ENCODE measurements at regions not wholly inside any gene's neighbourhood (a gene's known extent, or its start where the extent isn't known, plus 50 kb on each side); places are given as distances from the start of the nearest gene placed in this dataset.

GRCh38 chr18:38421872-38422615 lies 856.4 kb upstream of the CELF4 start:
- no peaks in the 10 kb centered on the region for H3K27me3 ChIP-seq (ENCODE audit: insufficient read depth, insufficient read length)
- DNase-seq (ENCODE audit: low read depth, low spot score), result no peak
- TF ChIP-seq SUZ12 (IDR thresholded peaks at IDR 0.05; ENCODE audit: extremely low read depth, insufficient read depth, insufficient read length), result no peak
- no peak for TF ChIP-seq ZNF274 (IDR thresholded peaks at IDR 0.05; ENCODE audit: low read depth, low read length)
- TF ChIP-seq YY1 (IDR thresholded peaks at IDR 0.05; ENCODE audit: insufficient read depth, insufficient read length), result no peak

GRCh38 chr18:38421021-38421420 lies 855.4 kb upstream of the CELF4 start:
- DNase-seq (ENCODE audit: low read depth, low spot score), result no peak
- Histone ChIP-seq H3K9ac (ENCODE audit: insufficient read length, low read depth) (no peak overlapping the region), H3K36me3 (ENCODE audit: insufficient read depth, insufficient read length, low read length) (no peaks in the 10 kb centered on the region), H3K27me3 (ENCODE audit: insufficient read depth, insufficient read length) (no peaks in the 10 kb centered on the region), H3K4me1 (ENCODE audit: insufficient read depth, insufficient read length) (no peaks in the 10 kb centered on the region), H3K9me3 (ENCODE audit: insufficient read depth, low read length) (no peaks in the 10 kb centered on the region), H3K4me3 (ENCODE audit: insufficient read length, low read depth) (no peak overlapping the region)
- TF ChIP-seq YY1 (IDR thresholded peaks at IDR 0.05; ENCODE audit: insufficient read depth, insufficient read length) (no peak), SUZ12 (IDR thresholded peaks at IDR 0.05; ENCODE audit: extremely low read depth, insufficient read depth, insufficient read length) (no peak)

More at GRCh38 chr18:38421872-38422615, 856.4 kb upstream of the CELF4 start:
- Histone ChIP-seq H3K9ac (ENCODE audit: insufficient read length, low read depth) (no peak overlapping the region), H3K4me1 (ENCODE audit: insufficient read depth, insufficient read length) (no peaks in the 10 kb centered on the region), H3K9me3 (ENCODE audit: insufficient read depth, low read length) (no peaks in the 10 kb centered on the region), H3K36me3 (ENCODE audit: insufficient read depth, insufficient read length, low read length) (no peaks in the 10 kb centered on the region), H3K4me3 (ENCODE audit: insufficient read length, low read depth) (no peak overlapping the region)

GRCh38 chr18:38420611-38421010 lies 855.0 kb upstream of the CELF4 start:
- Histone ChIP-seq H3K27me3 (ENCODE audit: insufficient read depth, insufficient read length) (no peaks in the 10 kb centered on the region), H3K9me3 (ENCODE audit: insufficient read depth, low read length) (no peaks in the 10 kb centered on the region), H3K4me3 (ENCODE audit: insufficient read length, low read depth) (no peak overlapping the region), H3K36me3 (ENCODE audit: insufficient read depth, insufficient read length, low read length) (no peaks in the 10 kb centered on the region), H3K9ac (ENCODE audit: insufficient read length, low read depth) (no peak overlapping the region), H3K4me1 (ENCODE audit: insufficient read depth, insufficient read length) (no peaks in the 10 kb centered on the region)
- TF ChIP-seq SUZ12 (IDR thresholded peaks at IDR 0.05; ENCODE audit: extremely low read depth, insufficient read depth, insufficient read length), result no peak
- no peak for TF ChIP-seq ZNF274 (IDR thresholded peaks at IDR 0.05; ENCODE audit: low read depth, low read length)
- TF ChIP-seq YY1 (IDR thresholded peaks at IDR 0.05; ENCODE audit: insufficient read depth, insufficient read length), result no peak
- DNase-seq (ENCODE audit: low read depth, low spot score), result no peak

- Histone ChIP-seq H3K27me3 (ENCODE audit: insufficient read depth, insufficient read length) (no peaks in the 10 kb centered on the region), H3K9me3 (ENCODE audit: insufficient read depth, low read length) (no peaks in the 10 kb centered on the region), H3K4me1 (ENCODE audit: insufficient read depth, insufficient read length) (no peaks in the 10 kb centered on the region), H3K36me3 (ENCODE audit: insufficient read depth, insufficient read length, low read length) (no peaks in the 10 kb centered on the region), H3K4me3 (ENCODE audit: insufficient read length, low read depth) (no peak overlapping the region), H3K9ac (ENCODE audit: insufficient read length, low read depth) (no peak overlapping the region)
- no peak for TF ChIP-seq ZNF274 (IDR thresholded peaks at IDR 0.05; ENCODE audit: low read depth, low read length)
- no peak for TF ChIP-seq YY1 (IDR thresholded peaks at IDR 0.05; ENCODE audit: insufficient read depth, insufficient read length)
- no peak for TF ChIP-seq SUZ12 (IDR thresholded peaks at IDR 0.05; ENCODE audit: extremely low read depth, insufficient read depth, insufficient read length)
- no peak for DNase-seq (ENCODE audit: low read depth, low spot score)
These were observed 850.2 kb upstream of the CELF4 start for GRCh38 chr18:38415811-38416210.

GRCh38 chr18:38413193-38413592 lies 847.6 kb upstream of the CELF4 start:
- DNase-seq (ENCODE audit: low read depth, low spot score), result no peak
- H3K9ac ChIP-seq (ENCODE audit: insufficient read length, low read depth), result no peak overlapping the region
- H3K36me3 ChIP-seq (ENCODE audit: insufficient read depth, insufficient read length, low read length), result no peaks in the 10 kb centered on the region
- no peak overlapping the region for H3K4me3 ChIP-seq (ENCODE audit: insufficient read length, low read depth)
- no peaks in the 10 kb centered on the region for H3K27me3 ChIP-seq (ENCODE audit: insufficient read depth, insufficient read length)
- peaks cover 2% of the 10 kb centered on the region; the same call in 1 of the 2 replicates for H3K9me3 ChIP-seq (ENCODE audit: insufficient read depth, low read length)
- no peak for TF ChIP-seq ZNF274 (IDR thresholded peaks at IDR 0.05; ENCODE audit: low read depth, low read length)
- TF ChIP-seq SUZ12 (IDR thresholded peaks at IDR 0.05; ENCODE audit: extremely low read depth, insufficient read depth, insufficient read length), result no peak
- no peak for TF ChIP-seq YY1 (IDR thresholded peaks at IDR 0.05; ENCODE audit: insufficient read depth, insufficient read length)
- H3K4me1 ChIP-seq (ENCODE audit: insufficient read depth, insufficient read length), result no peaks in the 10 kb centered on the region

- no peak overlapping the region for H3K9ac ChIP-seq (ENCODE audit: insufficient read length, low read depth)
- DNase-seq (ENCODE audit: low read depth, low spot score), result no peak
- no peak overlapping the region for H3K4me3 ChIP-seq (ENCODE audit: insufficient read length, low read depth)
- no peaks in the 10 kb centered on the region for H3K36me3 ChIP-seq (ENCODE audit: insufficient read depth, insufficient read length, low read length)
- no peaks in the 10 kb centered on the region for H3K27me3 ChIP-seq (ENCODE audit: insufficient read depth, insufficient read length)
- H3K4me1 ChIP-seq (ENCODE audit: insufficient read depth, insufficient read length), result no peaks in the 10 kb centered on the region
- peaks cover 21% of the 10 kb centered on the region for H3K9me3 ChIP-seq (ENCODE audit: insufficient read depth, low read length)
- TF ChIP-seq SUZ12 (IDR thresholded peaks at IDR 0.05; ENCODE audit: extremely low read depth, insufficient read depth, insufficient read length) (no peak), YY1 (IDR thresholded peaks at IDR 0.05; ENCODE audit: insufficient read depth, insufficient read length) (no peak), ZNF274 (IDR thresholded peaks at IDR 0.05; ENCODE audit: low read depth, low read length) (no peak)
These were observed 841.0 kb upstream of the CELF4 start for GRCh38 chr18:38406607-38407006.

GRCh38 chr18:38402509-38402908 lies 836.9 kb upstream of the CELF4 start:
- TF ChIP-seq ZNF274 (IDR thresholded peaks at IDR 0.05; ENCODE audit: low read depth, low read length), result no peak
- no peak for TF ChIP-seq YY1 (IDR thresholded peaks at IDR 0.05; ENCODE audit: insufficient read depth, insufficient read length)
- TF ChIP-seq SUZ12 (IDR thresholded peaks at IDR 0.05; ENCODE audit: extremely low read depth, insufficient read depth, insufficient read length), result no peak
- peak; percentile 54 for DNase-seq (ENCODE audit: low read depth, low spot score)
- Histone ChIP-seq H3K9ac (ENCODE audit: insufficient read length, low read depth) (no peak overlapping the region), H3K4me3 (ENCODE audit: insufficient read length, low read depth) (no peak overlapping the region), H3K36me3 (ENCODE audit: insufficient read depth, insufficient read length, low read length) (no peaks in the 10 kb centered on the region), H3K27me3 (ENCODE audit: insufficient read depth, insufficient read length) (no peaks in the 10 kb centered on the region), H3K9me3 (ENCODE audit: insufficient read depth, low read length) (peaks cover 14% of the 10 kb centered on the region), H3K4me1 (ENCODE audit: insufficient read depth, insufficient read length) (no peaks in the 10 kb centered on the region)

Data from NT2/D1 (cell line).